HG03575 (cell line): ENCODE measurements at regions not wholly inside any gene's neighbourhood (a gene's known extent, or its start where the extent isn't known, plus 50 kb on each side); places are given as distances from the start of the nearest gene placed in this dataset.
"Not testable (repeated sequence)": the region's sequence is repeated elsewhere in the genome, so short reads cannot be mapped to it uniquely, and the experiment has no call there.

Source experiments
- ATAC-seq: cut with Tn5 transposase; IDR thresholded peaks from one replicate; pipeline ENCODE4 v1.9.1; 2021; ENCODE audit not compliant: unreplicated experiment, insufficient number of reproducible peaks, low FRiP score; ENCODE audit errors: extremely low read depth

GRCh38 chr3:87550892-87551291, 274.5 kb upstream of the POU1F1 start:
- ATAC-seq, result no peak

- ATAC-seq, result no peak
Observed at GRCh38 chr3:87549208-87549607, 272.8 kb upstream of the POU1F1 start.

- no peak for ATAC-seq
Observed at GRCh38 chr3:87548271-87548670, 271.9 kb upstream of the POU1F1 start.

GRCh38 chr3:87546216-87546615, 269.8 kb upstream of the POU1F1 start:
- no peak for ATAC-seq

- not testable (repeated sequence) for ATAC-seq
Observed at GRCh38 chr3:87543408-87543807, 267.0 kb upstream of the POU1F1 start.

GRCh38 chr3:87541723-87542122, 265.3 kb upstream of the POU1F1 start:
- no peak for ATAC-seq

- ATAC-seq, result not testable (repeated sequence)
Observed at GRCh38 chr3:87538722-87539121, 262.3 kb upstream of the POU1F1 start.

- ATAC-seq, result no peak
Observed at GRCh38 chr3:87509401-87509800, 233.0 kb upstream of the POU1F1 start.

- ATAC-seq, result no peak
Observed at GRCh38 chr3:87508921-87509320, 232.5 kb upstream of the POU1F1 start.

- no peak for ATAC-seq
Observed at GRCh38 chr3:87507753-87508152, 231.4 kb upstream of the POU1F1 start.

GRCh38 chr3:87503900-87504498, 227.6 kb upstream of the POU1F1 start:
- no peak for ATAC-seq

GRCh38 chr3:87501076-87501475, 224.7 kb upstream of the POU1F1 start:
- ATAC-seq, result no peak

- ATAC-seq, result no peak
Observed at GRCh38 chr3:87498358-87499080, 222.1 kb upstream of the POU1F1 start.

GRCh38 chr3:87495938-87496337, 219.6 kb upstream of the POU1F1 start:
- no peak for ATAC-seq

GRCh38 chr3:87494264-87494663, 217.9 kb upstream of the POU1F1 start:
- ATAC-seq, result no peak

- no peak for ATAC-seq
Observed at GRCh38 chr3:87491843-87492242, 215.5 kb upstream of the POU1F1 start.

GRCh38 chr3:87489892-87490291, 213.5 kb upstream of the POU1F1 start:
- no peak for ATAC-seq

GRCh38 chr3:87488765-87489164, 212.4 kb upstream of the POU1F1 start:
- no peak for ATAC-seq

- not testable (repeated sequence) for ATAC-seq
Observed at GRCh38 chr3:87486635-87487034, 210.3 kb upstream of the POU1F1 start.

GRCh38 chr3:87486115-87486514, 209.7 kb upstream of the POU1F1 start:
- no peak for ATAC-seq

GRCh38 chr3:87478716-87479115, 202.3 kb upstream of the POU1F1 start:
- ATAC-seq, result no peak
